ENCODE measurements at regions not wholly inside any gene's neighbourhood (a gene's known extent, or its start where the extent isn't known, plus 50 kb on each side); places are given as distances from the start of the nearest gene placed in this dataset.
"Not testable (repeated sequence)": the region's sequence is repeated elsewhere in the genome, so short reads cannot be mapped to it uniquely, and the experiment has no call there.

DNA sequence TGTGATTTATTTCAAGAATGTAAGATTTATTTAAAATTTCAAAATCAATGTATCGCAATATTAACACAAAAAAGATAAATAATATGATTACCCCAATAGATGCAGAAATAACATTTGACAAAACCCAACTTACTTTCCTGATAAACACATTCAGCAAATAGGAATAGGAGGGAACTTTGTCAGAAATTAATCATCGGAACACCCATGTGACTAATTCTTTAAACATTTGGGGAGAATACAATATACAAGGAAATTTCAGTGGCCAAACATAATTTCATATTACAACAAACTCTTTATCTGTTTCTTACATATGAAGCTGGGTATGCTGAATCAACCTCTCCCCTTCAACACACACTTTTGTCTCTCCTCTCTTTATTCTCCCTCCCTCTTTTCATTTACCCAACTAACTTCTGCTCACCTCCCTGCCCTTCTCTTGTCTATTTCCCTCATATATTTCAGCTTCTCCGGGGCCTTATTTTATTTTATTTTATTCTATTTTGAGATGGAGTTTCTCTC lies 309.6 kb upstream of the CNTNAP5 start:
- no peak for DNase-seq (ENCODE audit: low spot score)

- peak; percentile 19 for DNase-seq (ENCODE audit: low spot score)
These were observed 307.3 kb upstream of the CNTNAP5 start for GRCh38 chr2:123717636-123718334.

GRCh38 chr2:123720760-123721159 lies 304.3 kb upstream of the CNTNAP5 start:
- no peak for DNase-seq (ENCODE audit: low spot score)

DNA sequence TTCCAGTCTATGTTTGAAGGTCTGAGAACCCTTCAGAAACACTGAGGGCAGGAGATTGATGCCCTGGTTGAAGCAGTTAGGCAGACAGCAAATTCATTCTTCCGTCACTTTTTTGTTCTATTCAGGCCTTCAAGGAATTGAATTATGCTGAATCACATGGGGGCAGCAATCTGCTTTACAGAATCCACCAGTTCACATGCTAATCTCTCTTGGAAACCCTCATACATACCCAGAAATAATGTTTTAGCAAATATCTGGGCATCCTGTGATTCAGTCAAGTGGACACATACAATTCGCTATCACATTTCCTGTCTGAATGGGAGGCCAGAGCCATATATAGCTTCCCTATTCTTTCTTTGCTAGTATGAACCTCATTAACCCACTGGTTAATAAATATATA lies 301.4 kb upstream of the CNTNAP5 start:
- no peak for DNase-seq (ENCODE audit: low spot score)

DNA sequence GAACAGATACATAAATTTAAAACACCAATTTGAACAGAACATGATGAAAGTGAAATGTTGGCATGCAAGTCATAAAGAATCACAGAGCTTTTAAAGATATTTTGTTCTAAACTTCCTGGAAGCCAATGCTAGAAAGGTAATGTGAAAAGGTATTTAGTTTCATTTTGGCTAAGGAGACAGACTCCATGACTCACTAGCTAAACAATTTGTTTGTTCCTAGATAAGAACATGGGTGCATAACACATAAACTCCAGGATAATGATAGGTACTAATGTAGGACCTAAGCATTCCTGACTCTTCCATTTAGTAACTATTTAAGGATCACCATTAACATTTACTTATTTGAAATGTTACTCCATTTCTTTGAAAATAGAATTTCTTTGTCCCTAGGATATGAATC lies 292.5 kb upstream of the CNTNAP5 start:
- DNase-seq (ENCODE audit: low spot score): no peak

DNA sequence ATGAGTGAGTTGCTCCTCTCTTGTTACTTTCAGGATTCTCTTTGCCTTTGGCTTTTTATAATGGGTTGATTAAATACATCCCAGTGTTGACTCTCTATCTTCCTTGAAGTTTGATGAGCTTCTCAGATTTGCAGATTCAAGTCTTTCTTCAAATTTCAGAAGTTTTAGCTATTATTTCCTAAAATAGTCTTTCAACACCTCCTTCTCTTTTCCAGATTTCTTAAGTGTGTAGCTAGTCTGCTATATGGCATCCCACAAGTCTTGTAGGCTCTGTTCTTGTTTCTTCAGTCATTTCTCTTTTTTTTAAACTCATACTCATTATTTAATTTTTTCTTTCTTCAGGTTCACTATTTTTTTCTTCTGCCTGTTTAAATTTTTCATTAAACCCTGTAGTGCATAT lies 287.7 kb upstream of the CNTNAP5 start:
- no peak for DNase-seq (ENCODE audit: low spot score)

DNA sequence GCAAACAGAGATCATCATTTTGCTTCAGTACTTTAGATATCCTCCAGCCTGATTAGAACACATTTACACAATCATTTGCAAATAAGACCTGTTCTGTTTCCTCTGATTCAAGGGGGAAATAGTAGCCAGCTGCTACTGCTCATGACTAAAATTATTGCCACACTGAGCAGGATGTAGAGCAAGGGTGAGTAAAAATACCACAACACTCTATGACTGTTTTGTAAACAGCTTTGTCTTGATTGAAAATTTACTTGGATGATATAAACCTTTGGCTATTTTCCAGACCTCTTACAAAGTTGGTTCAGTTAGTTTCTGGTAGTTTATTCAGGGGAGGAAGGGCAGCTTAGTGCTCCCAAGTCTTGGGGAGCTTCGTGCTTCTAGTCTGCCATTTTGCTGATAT lies 286.4 kb upstream of the CNTNAP5 start:
- no peak for DNase-seq (ENCODE audit: low spot score)

DNA sequence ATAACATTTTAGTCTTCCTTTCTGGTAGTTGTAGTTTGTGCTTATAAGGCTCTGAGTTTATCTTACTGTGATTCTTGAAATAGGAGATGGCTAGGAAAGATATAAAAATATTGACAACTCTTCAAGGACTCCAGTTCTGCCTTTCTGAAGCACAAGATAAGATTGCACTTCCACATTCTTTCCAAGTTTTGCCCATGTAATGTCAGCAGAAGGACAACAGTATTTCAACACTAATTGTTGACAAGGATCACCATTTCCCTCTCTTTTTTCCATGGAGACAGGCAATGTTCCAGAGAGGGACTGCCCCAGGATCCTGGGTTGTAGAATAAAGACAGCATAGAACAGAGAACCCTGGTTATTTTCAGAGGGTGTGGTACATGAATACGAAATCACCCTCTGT lies 279.1 kb upstream of the CNTNAP5 start:
- DNase-seq (ENCODE audit: low spot score): no peak

DNA sequence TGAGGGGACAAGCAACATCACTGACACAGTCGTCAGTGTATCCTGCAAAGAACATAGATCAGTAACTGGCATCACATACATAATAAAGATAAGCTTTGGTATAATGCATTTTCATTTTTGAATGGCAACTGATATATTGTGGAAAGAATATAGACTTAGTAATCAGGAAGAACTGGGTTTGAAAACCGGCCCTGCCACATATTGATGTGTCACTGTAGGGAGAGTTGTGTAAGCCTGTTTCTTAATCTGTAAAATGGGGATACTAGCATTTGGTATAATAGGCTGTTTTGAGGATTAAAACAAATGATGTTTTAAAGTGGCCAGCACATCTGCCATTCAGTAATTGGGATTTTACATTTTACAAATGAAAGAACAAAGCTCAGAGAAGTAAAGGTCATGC lies 277.8 kb upstream of the CNTNAP5 start:
- no peak for DNase-seq (ENCODE audit: low spot score)

- DNase-seq (ENCODE audit: low spot score): no peak
These were observed 262.9 kb upstream of the CNTNAP5 start for GRCh38 chr2:123762221-123762620.

- no peak for DNase-seq (ENCODE audit: low spot score)
These were observed 256.9 kb upstream of the CNTNAP5 start for GRCh38 chr2:123768233-123768632.

DNA sequence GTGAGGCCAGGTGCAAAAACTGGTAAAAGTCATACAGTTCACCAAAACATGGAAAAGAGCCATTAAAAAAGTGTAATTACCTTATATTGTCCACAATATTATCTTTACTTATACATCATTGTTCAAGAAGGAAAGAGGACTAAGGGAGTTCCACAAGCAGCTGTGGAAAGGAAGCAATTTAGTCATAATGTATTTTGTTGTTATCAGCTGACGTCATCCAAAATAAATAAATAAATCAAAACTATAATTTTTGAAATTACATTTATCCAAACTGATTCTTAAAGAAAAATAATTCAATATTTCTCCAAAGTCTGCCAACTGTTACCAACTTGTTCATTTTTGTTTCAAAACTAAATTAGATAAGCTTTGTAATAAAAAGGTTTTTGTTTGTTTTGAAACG lies 256.1 kb upstream of the CNTNAP5 start:
- no peak for DNase-seq (ENCODE audit: low spot score)

- DNase-seq (ENCODE audit: low spot score): no peak
These were observed 253.9 kb upstream of the CNTNAP5 start for GRCh38 chr2:123770996-123771720.

DNA sequence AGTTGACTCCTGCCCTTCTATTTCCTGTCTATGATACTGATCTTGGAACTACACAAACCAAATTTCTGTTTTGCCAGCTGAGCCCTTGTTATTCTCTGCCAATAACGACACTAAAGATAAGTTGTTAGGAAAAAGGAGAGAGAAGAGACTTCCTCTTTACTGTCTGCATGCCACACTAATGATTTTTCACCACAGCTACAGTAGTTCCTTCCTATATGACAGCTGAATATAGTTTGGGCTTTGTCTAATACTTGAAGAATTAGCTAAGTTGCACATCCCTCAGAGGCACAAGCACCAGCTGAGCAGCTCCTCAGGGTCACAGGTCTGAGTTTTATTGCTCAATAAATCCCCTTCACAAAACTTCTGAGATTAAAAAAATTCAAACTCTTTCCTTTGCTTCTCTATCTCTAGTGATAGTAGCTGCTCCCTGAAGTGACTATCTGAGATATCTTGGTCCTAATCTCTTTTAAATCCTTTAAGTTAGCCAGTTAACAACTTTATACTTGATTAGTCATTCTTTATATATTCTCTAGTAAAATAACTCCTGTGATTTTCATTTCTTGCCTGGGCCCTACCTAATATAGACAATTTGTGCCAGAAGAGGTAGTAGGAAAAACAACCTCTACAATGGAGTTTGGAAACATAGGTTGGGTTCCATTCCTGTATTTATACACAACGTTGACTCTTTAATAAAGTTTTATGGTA lies 253.0 kb upstream of the CNTNAP5 start:
- DNase-seq (ENCODE audit: low spot score): no peak

DNA sequence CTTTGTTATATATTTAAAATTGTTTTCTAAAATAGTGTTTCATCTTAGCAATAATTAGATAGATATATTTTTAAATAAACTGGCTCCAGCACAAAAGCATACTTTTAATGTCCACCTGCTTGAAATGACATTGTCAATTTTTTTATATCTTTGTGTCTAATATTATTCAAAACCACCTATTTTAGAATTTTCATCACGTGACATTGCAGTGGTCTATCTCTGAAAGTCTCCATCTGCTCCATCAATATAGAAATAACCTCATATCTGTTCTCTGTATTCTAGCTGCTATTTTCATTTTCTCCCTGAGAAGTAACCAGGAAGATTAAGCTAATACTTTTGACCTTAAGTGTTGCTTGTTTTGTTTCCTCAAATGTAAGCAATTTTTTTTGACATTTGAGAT lies 248.0 kb upstream of the CNTNAP5 start:
- DNase-seq (ENCODE audit: low spot score): no peak

- no peak for DNase-seq (ENCODE audit: low spot score)
These were observed 241.9 kb upstream of the CNTNAP5 start for GRCh38 chr2:123783164-123783563.

- DNase-seq (ENCODE audit: low spot score): no peak
These were observed 239.8 kb upstream of the CNTNAP5 start for GRCh38 chr2:123785332-123785731.

DNA sequence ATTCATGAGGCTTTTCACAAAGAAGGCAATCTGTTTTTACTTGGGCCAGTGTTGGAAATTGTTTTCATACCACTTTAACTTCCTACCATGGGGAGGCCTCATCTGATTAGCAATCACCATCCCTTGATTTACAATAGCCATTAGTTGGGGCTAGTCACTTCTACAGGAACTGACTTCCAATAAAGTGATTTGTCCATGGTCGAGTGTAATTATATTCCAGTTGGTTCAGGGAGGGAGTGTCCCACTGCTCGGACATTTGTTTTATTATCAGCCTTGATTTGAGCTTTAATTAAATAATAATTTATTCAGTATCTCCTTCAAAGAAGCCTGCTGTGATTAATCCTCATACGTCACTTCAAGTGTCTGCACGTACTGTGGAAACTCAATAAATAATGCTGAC lies 233.9 kb upstream of the CNTNAP5 start:
- DNase-seq (ENCODE audit: low spot score): no peak

GRCh38 chr2:123791684-123792083 lies 233.4 kb upstream of the CNTNAP5 start:
- no peak for DNase-seq (ENCODE audit: low spot score)

GRCh38 chr2:123804126-123804525 lies 221.0 kb upstream of the CNTNAP5 start:
- not testable (repeated sequence) for DNase-seq (ENCODE audit: low spot score)

- DNase-seq (ENCODE audit: low spot score): not testable (repeated sequence)
These were observed 219.3 kb upstream of the CNTNAP5 start for GRCh38 chr2:123805746-123806145.

DNA sequence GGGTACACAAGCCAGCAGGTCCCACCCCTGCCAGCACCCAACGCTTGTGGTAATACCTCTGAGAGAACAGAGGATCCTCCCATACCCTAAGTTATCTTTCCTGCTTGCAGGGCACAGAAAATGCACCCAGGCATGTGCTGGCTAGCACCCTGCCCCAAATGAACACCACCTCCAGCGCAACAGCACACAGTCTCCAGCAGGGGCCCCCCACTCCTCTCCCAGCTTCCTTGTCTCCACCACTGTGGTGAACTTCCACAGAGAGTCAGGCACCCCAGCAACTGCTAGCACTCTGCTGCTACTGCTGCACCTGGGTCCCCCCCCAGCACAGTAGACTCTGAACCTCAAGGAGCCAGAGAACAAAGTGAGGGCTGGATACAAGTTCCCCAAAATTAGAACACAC lies 216.8 kb upstream of the CNTNAP5 start:
- no peak for DNase-seq (ENCODE audit: low spot score)

DNA sequence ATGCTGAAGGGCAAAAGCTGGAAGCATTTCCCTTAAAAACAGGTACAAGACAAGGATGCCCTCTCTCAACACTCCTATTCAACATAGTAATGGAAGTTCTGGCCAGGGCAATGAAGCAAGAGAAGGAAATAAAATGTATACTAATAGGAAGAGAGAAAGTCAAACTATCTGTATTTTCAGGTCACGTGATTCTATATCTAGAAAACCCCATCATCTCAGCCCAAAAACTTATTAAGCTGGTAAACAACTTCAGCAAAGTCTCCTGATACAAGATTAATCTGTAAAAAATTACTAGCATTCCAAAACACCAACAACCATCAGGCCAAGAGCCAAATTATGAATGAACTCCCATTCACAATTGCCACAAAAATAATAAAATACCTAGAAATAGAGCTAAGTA lies 213.2 kb upstream of the CNTNAP5 start:
- DNase-seq (ENCODE audit: low spot score): no peak

All from pons (tissue), 1 donor.